GM11168 (cell line): ENCODE measurements at regions not wholly inside any gene's neighbourhood (a gene's known extent, or its start where the extent isn't known, plus 50 kb on each side); places are given as distances from the start of the nearest gene placed in this dataset.

ENCODE experiments used
- in situ Hi-C: fragments of 300-500 bp; cut with MboI; formaldehyde crosslinking; loops from one replicate; pipeline ENCODE4 v1.12.0; 2022; ENCODE audit warnings: low sequenced_read_pairs; ENCODE audit not compliant: unreplicated experiment

- in situ Hi-C loops: no loop called here
These were observed 456.7 kb upstream of the HS6ST1 start for GRCh38 chr2:128775217-128775913.

DNA sequence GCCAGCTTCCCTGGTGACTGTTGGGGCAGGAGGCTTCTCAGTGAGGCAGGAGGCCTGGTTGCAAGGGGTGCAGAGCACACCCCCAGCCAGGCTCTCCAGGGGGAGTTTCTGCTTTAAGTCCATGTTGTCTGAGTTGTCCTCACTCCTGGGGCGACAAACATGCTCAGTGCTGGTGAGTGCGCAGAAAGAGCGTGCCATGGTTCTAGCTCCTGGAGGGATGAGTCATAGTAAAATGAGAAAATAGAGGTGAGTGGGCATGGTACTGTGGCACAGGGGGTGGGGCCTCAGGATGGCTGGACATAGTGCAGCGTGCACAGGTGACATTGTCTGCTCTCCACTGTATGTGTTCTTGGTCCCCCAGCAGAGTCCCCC lies 457.2 kb upstream of the HS6ST1 start:
- in situ Hi-C loops: no loop called here

DNA sequence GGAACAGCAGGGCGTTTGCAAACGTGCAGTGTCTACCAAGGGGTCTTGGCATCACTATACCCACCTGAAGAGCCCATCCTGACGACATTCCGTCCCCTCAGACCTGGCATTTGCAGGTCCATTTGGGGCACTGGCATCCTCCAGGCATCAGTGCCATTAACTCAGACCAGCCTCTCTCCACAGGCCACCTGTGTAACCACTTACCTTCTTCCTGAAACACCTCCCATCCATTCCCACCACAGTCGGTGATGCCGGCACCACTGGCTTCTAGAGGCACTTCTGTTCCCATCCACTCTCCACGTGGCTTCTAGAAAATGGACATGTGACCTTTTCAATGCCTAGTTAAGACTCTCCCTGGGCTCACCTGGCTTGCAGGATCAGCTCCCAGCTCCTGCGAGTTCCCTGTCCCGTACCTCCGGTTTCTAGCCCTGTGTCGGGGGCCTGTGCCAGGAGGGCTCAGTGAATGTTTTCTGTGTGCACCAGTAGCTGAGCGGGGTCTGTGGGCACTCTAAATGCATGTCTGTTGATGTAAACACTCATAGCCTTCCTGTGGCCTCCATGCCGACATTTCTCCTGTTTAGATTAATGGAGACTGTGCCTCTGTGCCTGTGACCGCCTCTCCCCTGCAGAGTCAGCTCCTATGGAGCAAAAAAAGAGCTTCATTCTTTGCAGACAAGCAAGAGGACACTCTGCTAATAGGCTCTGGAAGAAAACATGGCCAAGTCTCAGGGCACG lies 458.0 kb upstream of the HS6ST1 start:
- in situ Hi-C loops: no loop called here

- in situ Hi-C loops: no loop called here
These were observed 458.7 kb upstream of the HS6ST1 start for GRCh38 chr2:128777196-128778035.

- in situ Hi-C loops: no loop called here
These were observed 460.2 kb upstream of the HS6ST1 start for GRCh38 chr2:128778843-128779242.

DNA sequence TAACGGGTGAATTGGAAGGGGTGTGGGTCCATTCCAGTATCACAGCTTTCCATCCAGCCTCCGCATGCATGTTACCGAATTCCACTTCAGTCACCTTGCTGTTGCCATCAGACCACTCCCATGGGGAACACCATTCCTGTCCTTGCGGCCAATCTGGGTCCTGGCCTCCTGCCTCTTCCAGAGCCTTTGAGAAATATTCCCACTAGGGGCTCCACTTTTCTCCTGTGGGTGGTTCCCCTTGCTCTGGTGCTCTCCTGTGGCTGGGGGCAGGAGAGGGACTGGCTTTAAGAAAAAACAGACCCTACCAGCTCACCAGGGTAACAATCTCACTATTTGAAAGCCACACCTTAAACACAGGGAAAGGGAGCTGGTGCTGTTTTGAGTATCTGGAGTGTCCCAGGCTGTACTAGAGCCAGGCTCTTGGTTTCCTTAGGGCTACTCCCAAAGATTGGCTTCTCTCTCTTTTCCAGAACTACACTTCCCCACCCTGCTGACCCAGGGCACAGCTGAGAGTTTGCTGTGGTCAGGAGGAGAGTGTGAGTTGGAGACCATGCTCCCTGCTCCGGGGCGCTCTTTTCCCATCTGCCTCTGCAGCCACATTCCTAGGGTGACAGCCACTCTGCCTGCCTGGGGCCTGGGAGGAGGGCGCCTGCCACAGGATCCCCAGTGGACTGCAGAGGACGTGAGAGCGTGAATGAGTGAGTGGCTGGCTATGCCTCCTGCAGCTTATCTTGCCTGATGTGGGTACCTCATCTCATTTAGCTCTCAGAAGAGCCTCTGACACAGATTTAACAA lies 460.8 kb upstream of the HS6ST1 start:
- in situ Hi-C loops: no loop called here

- in situ Hi-C loops: no loop called here
These were observed 461.9 kb upstream of the HS6ST1 start for GRCh38 chr2:128780434-128781080.

DNA sequence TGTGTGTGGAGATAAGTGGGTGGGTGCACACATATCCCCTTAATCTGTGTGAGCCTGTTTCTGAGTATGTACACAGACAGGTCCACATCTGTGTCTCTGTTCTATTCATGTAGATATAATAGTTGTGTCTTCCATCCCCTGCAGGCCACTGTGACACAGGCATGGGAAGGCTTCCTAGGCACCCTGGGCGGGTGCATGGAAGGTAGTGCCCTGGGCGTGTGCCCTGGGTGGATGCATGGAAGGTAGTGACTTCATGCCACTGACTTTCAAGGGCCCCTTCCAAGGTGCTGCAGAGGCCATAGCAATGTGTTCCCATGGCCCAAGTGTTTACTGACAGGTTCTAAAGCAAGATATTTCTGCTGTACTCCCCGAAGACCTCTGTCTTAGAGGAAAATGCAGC lies 462.5 kb upstream of the HS6ST1 start:
- in situ Hi-C loops: no loop called here

GRCh38 chr2:128781585-128782385 lies 463.1 kb upstream of the HS6ST1 start:
- in situ Hi-C loops: no loop called here

DNA sequence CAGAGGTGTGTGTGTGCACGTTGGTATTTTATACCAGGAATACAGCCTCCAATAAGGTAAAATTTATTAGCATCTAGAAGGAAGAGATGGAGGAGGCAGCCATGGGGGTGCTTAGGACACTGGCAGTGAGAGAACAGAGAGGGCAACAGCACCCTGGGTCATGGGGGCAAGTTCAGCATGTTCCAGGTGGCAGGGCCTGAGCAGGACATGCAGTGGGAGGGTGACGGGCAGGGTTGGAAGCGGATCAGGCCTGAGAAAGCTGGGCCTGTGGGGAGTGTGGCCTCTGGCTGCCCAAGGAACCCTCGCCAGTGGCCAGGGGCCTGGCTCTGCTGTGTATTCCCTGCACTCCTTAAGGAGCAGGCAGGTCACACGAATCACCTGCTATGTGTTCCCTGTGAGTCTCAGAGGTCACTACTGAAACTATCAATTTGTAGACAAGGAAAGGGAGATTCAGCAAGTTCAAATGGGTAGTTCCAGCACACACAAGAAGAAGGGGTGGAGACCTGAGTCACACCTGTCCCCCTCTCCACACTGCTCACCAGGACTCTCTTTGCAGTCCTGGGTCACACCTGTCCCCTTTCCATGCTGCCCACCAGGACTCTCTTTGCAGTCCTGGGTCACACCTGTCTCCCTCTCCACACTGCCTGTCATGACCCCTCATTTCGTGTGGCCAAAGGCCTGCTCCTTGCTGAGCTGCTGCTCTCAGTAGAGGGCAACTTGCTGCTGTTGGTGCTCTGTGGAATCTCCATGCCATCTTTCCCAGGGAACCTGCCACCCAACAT lies 463.9 kb upstream of the HS6ST1 start:
- in situ Hi-C loops: no loop called here

DNA sequence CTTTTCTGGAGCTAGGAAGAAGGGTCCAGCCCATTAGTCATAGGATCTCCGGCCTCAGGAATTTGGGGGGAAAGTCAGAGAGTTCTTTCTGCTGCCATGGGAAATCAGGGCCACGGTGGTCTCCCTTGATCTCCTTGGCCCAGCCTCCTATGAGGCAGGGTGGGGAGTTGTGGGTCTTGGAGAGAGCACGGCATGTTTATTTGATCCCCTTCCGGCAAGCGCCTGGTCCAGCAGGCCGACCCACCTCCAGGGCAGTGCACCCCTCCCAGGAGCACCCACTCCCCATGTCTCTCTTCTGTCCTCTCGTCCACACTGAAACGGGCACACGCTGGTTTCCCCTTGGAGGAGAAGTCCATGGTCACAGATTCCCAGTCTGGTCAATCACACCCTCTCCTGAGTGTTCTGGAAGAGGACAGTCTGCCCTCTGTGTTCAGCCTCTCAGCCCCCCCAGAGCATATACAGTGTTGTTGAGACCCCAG lies 464.6 kb upstream of the HS6ST1 start:
- in situ Hi-C loops: no loop called here

- in situ Hi-C loops: no loop called here
These were observed 465.2 kb upstream of the HS6ST1 start for GRCh38 chr2:128783896-128784295.

DNA sequence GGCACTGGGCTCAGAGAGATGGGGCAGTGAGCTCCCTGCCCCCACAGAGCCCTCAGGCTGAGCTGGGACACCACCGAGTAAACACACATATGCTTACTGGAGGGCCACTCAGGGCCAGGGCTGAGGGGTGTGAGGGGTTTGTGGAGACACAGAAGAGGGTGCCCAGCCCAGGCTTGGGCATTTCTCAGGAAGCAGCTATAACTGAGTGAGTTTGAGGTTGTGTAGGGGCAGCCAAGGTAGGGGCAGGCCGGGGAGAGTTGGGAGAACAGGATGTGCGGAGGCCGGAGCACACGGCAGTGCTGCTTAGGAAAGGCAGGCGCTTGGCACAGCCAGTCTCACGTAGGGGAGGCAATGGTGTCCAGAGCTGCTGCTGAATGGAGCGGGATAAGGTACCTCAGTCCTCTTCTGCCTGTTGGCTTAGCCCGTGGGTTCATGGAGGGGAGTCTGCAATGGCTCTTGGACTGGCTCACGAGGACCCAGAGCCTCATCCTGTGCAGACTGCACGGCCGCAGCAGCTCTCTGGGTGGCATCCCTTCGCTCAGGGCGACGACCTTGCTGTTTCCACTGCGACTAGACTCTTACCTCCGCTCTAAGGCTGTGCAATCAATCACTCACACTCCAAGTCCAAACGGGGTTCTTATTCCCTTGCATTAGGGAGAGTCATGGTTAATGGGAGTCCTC lies 466.1 kb upstream of the HS6ST1 start:
- in situ Hi-C loops: no loop called here

- in situ Hi-C loops: no loop called here
These were observed 467.6 kb upstream of the HS6ST1 start for GRCh38 chr2:128786316-128786715.

DNA sequence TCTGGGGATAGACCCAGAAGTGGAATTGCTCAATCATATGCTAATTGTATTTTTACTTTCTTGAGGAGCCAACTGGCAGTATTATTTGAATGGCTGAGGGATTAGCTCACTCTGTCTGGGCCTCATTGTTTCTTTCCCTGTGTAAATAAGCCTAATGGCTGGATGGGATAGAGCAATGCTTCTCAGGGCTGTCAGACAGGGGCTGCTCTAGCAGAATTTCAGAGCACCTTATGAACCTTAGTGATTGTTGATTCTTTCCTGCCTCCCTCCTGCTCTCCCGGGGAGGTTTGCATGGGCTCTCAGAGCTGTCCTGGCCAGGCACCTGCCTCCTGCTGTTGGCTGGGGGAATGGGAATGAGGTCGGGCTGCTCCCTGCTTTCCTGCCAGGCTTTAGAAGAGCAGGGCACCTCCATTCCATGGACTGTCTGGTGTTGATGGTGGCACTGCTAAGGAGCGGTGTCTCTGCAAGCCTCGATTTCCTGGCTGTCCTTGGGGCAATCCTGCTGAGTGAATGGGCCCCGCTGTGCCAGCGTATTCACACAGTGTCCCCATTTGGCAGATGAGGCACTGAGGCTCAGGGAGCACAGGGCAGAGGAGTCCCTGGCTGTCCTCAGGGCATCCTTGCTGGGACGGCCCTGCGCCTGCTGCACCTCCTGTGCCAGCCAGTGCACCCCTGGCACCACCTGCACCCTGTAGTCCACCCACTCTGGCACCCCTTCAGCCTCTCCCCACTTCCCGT lies 468.2 kb upstream of the HS6ST1 start:
- in situ Hi-C loops: no loop called here

GRCh38 chr2:128787616-128788015 lies 468.9 kb upstream of the HS6ST1 start:
- in situ Hi-C loops: no loop called here

- in situ Hi-C loops: no loop called here
These were observed 470.1 kb upstream of the HS6ST1 start for GRCh38 chr2:128788636-128789220.
